ENCODE measurements at regions not wholly inside any gene's neighbourhood (a gene's known extent, or its start where the extent isn't known, plus 50 kb on each side); places are given as distances from the start of the nearest gene placed in this dataset.

GRCh38 chr12:30074916-30075315, 291.2 kb upstream of the TMTC1 start:
- no peak for DNase-seq

- DNase-seq: no peak
Observed at GRCh38 chr12:30072824-30073223, 289.1 kb upstream of the TMTC1 start.

GRCh38 chr12:30067146-30067545, 283.4 kb upstream of the TMTC1 start:
- DNase-seq: no peak

- DNase-seq: no peak
Observed at GRCh38 chr12:30064906-30065305, 281.2 kb upstream of the TMTC1 start.

GRCh38 chr12:30063435-30063945, 279.7 kb upstream of the TMTC1 start:
- no peak for DNase-seq

GRCh38 chr12:30048371-30048770, 264.6 kb upstream of the TMTC1 start:
- no peak for DNase-seq

- no peak for DNase-seq
Observed at GRCh38 chr12:30047516-30048254, 263.9 kb upstream of the TMTC1 start.

GRCh38 chr12:30046376-30046775, 262.6 kb upstream of the TMTC1 start:
- no peak for DNase-seq

- no peak for DNase-seq
Observed at GRCh38 chr12:30045171-30045570, 261.4 kb upstream of the TMTC1 start.

- no peak for DNase-seq
Observed at GRCh38 chr12:30044206-30044605, 260.5 kb upstream of the TMTC1 start.

- DNase-seq: no peak
Observed at GRCh38 chr12:30043151-30043847, 259.6 kb upstream of the TMTC1 start.

GRCh38 chr12:30041096-30041495, 257.4 kb upstream of the TMTC1 start:
- DNase-seq: no peak

GRCh38 chr12:30030693-30031374, 247.1 kb upstream of the TMTC1 start:
- no peak for DNase-seq

GRCh38 chr12:30026621-30027234, 243.0 kb upstream of the TMTC1 start:
- DNase-seq: no peak

GRCh38 chr12:30025317-30025716, 241.6 kb upstream of the TMTC1 start:
- no peak for DNase-seq

GRCh38 chr12:30023186-30023585, 239.4 kb upstream of the TMTC1 start:
- no peak for DNase-seq

GRCh38 chr12:30021051-30021833, 237.5 kb upstream of the TMTC1 start:
- no peak for DNase-seq

GRCh38 chr12:30019366-30020140, 235.8 kb upstream of the TMTC1 start:
- DNase-seq: no peak

- no peak for DNase-seq
Observed at GRCh38 chr12:30016540-30017055, 232.9 kb upstream of the TMTC1 start.

- DNase-seq: no peak
Observed at GRCh38 chr12:30015631-30016337, 232.0 kb upstream of the TMTC1 start.

GRCh38 chr12:30014991-30015390, 231.2 kb upstream of the TMTC1 start:
- DNase-seq: no peak
